Coronary artery (tissue), 2 donors: ENCODE measurements at regions not wholly inside any gene's neighbourhood (a gene's known extent, or its start where the extent isn't known, plus 50 kb on each side); places are given as distances from the start of the nearest gene placed in this dataset.

ENCODE experiments used
- DNase-seq: peaks from one replicate; pipeline ENCODE4 v3.0.0-alpha.2; 2017; ENCODE audit warnings: low spot score
- H3K27ac ChIP-seq, 2 donors: fragments of 200-600 bp; sonication (generic); one replicate each; pipeline ENCODE4 v1.5.1; 2016 to 2019
- H3K4me3 ChIP-seq: fragments of 200-600 bp; sonication (generic); 2 replicates; pipeline ENCODE4 v1.5.1; 2016; ENCODE audit warnings: mild to moderate bottlenecking, moderate library complexity
- TF ChIP-seq, protein P1 (sequence below): fragments of 200-600 bp; sonication (generic); IDR thresholded peaks from one replicate; pipeline ENCODE4 v1.5.1; 2019; ENCODE audit warnings: antibody characterized with exemption

DNA sequence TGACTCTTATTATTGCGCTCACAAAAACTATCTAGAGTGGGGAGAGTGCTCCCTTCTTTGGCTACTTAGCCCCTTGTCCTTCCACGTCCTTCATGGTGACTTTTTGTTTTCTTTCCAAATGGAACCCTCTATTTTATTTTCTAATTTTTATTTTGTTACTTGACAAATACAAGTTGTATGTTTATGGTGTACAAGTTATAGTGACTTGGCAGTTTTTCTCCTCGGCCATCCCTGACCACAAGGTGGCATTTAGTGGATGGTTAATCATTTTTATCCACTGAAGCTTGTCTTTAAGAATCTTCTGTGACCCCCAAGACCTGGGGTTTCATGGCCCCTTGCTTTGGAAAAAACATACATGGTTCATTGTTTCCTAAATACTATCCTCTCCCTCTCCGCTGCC, 70.1 kb downstream of the NKX2-1 start:
- Histone ChIP-seq H3K4me3 (no peak overlapping the region), H3K27ac (no peak overlapping the region)
- no peak for DNase-seq
- TF ChIP-seq, protein P1, sequence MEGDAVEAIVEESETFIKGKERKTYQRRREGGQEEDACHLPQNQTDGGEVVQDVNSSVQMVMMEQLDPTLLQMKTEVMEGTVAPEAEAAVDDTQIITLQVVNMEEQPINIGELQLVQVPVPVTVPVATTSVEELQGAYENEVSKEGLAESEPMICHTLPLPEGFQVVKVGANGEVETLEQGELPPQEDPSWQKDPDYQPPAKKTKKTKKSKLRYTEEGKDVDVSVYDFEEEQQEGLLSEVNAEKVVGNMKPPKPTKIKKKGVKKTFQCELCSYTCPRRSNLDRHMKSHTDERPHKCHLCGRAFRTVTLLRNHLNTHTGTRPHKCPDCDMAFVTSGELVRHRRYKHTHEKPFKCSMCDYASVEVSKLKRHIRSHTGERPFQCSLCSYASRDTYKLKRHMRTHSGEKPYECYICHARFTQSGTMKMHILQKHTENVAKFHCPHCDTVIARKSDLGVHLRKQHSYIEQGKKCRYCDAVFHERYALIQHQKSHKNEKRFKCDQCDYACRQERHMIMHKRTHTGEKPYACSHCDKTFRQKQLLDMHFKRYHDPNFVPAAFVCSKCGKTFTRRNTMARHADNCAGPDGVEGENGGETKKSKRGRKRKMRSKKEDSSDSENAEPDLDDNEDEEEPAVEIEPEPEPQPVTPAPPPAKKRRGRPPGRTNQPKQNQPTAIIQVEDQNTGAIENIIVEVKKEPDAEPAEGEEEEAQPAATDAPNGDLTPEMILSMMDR: no peak

DNA sequence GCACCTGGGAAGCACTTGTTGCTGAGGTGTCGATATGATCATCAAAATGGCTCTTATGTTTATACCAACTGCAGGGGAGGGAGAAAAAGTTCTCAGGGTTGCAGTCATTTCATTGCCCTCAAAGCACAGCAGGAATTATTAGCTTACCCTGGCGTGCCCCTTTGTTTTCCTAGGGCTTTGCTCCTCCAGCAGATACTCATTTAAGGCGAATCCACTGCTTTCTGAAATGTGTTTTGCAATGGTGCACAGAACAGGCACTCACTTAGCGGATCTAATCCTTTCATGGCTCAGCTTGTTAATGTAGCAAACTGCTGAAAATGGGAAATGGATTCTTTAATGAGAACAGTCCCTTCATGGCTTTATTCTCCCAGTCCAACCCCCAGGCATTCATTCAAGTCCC, 76.7 kb downstream of the NKX2-1 start:
- Histone ChIP-seq H3K27ac (no peak overlapping the region), H3K4me3 (no peak overlapping the region)
- no peak for DNase-seq
- TF ChIP-seq, protein P1: no peak

GRCh38 chr14:36442824-36443241, 77.2 kb downstream of the NKX2-1 start:
- Histone ChIP-seq H3K27ac (no peak overlapping the region), H3K4me3 (no peak overlapping the region)
- DNase-seq: no peak
- TF ChIP-seq, protein P1: no peak

GRCh38 chr14:36441283-36441682, 78.7 kb downstream of the NKX2-1 start:
- H3K4me3 ChIP-seq: no peak overlapping the region
- TF ChIP-seq, protein P1: no peak
- no peak for DNase-seq
- no peak overlapping the region for H3K27ac ChIP-seq

DNA sequence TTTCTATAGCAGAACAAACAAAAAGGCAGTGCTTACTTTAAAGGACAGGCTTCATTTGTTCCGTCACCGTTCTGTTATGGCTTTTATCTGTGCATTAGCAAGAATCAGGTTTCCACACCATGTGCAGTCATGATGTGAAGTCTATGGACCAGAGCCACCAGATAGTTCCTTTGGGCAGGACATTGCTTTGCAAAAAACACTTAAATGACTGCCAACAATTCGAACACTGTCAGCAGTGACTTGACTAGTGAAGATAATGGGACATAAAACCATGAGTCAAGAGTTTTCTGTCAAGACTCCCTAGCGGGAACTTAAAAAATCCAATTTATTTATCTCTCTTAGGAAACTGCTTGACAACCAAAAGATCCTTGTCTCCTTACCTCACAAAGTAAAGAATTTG, 80.3 kb downstream of the NKX2-1 start:
- TF ChIP-seq, protein P1: no peak
- H3K4me3 ChIP-seq: no peak overlapping the region
- H3K27ac ChIP-seq: no peak overlapping the region
- no peak for DNase-seq

DNA sequence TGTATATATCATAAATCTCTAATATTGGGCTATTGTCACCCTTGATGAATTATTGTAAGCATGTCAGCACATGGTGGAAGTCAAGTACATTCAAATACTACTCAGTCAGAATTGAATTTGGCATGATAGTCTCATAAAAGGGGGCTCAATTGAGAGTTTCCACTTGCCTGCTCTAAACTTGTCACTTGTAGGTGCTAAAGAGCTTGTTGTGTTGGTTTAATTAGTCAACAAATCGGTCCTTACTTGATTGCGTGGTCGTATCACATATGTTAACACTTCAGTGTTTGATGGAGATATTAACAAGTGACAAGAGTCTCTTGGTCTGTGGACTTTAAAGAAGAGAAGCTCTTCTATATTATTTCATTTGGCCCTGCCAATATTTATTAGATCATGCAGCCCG, 81.1 kb downstream of the NKX2-1 start:
- TF ChIP-seq, protein P1: no peak

DNA sequence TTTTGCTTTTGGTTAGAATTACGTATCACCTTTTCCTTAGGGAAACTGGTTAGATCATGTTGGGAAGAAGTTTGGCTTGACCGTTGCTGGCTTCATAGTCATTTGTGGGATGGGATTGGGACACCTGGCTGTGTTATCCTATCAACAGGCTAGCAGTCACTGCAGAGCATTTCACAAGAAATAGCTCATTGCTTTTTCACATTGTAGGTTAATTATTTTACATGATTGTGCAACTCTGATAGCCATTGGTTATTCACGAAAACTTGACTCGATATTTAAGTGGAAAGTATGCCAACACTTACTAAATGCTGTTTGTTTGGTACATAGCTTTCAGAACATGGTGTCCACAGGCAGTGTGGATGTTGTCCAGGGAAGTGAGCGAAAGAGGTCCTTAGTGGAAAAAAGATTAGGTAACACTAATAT, 89.4 kb downstream of the NKX2-1 start:
- no peak overlapping the region for H3K27ac ChIP-seq
- no peak overlapping the region for H3K4me3 ChIP-seq
- TF ChIP-seq, protein P1: no peak
- DNase-seq: no peak

More for the DNA sequence above, 81.1 kb downstream of the NKX2-1 start:
- Histone ChIP-seq H3K4me3 (no peak overlapping the region), H3K27ac (no peak overlapping the region)
- no peak for DNase-seq
